HL-60/S4 (cell line): ENCODE measurements at regions not wholly inside any gene's neighbourhood (a gene's known extent, or its start where the extent isn't known, plus 50 kb on each side); places are given as distances from the start of the nearest gene placed in this dataset.

Experiments
- in situ Hi-C: fragments of 300-500 bp; cut with MboI; formaldehyde crosslinking; loops from 2 replicates; pipeline ENCODE4 v1.14.3; 2022; ENCODE audit warnings: low sequenced_read_pairs

GRCh38 chr18:73485166-73485565 is 617.4 kb upstream of the NETO1 start:
- in situ Hi-C loops, result no loop called here

DNA sequence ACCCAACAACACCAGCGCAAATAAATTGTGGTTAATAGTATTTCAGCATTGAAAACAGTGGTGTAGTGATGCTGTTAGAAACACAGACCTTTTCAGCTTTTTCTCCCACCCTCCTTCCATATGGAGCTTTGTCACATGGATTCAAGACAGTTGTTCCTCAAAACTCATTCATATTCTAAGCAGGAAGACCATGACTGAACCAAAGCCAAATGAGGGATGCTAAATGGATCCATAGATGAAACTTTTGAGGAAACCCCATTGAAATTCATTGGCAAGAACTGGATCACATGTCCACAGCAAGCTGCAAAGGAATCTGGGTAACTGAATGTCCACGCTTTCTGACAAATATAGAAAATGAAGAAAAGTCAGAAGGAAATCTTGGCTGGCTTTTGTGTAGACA is 615.1 kb upstream of the NETO1 start:
- in situ Hi-C loops, result no loop called here

DNA sequence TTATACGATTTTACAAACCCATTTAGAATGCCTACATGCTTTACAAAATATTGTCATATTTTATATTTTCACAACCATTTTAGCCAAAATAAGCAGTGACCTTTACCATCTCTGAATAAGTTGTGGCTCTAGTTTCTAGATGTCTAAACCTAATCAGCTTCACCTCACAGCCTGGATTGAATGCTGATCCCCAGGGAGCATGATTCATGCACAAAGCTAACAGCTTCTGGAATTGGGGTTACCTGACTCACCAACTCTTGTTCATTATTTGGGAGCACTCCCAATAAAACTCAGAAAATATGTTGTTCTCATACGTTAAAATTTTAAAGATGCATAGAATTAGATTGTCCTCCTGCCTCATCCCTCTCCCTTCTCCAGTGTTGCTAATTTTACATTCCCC is 611.7 kb upstream of the NETO1 start:
- in situ Hi-C loops, result no loop called here

DNA sequence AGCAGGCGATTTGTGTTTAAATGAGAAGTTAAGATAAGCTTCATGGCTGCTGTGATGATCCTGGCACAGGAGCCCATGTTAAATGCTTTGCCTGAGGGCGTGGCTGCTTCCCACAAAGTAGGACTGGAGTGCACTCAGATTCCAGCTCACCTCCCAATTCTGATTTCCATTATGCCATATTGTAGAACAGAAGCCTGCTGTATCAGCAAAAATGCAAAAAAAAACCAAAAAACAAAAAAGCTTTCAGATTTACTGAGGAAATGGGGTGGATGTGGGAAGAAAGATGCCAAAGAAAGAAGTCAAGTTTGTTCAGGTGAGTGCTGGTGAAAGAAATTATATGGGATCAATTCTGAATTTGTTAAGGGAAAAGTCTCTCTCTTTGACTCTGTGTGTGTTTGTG is 610.4 kb upstream of the NETO1 start:
- in situ Hi-C loops, result no loop called here

- in situ Hi-C loops, result no loop called here
Observed at GRCh38 chr18:73476031-73476430, 608.2 kb upstream of the NETO1 start.

DNA sequence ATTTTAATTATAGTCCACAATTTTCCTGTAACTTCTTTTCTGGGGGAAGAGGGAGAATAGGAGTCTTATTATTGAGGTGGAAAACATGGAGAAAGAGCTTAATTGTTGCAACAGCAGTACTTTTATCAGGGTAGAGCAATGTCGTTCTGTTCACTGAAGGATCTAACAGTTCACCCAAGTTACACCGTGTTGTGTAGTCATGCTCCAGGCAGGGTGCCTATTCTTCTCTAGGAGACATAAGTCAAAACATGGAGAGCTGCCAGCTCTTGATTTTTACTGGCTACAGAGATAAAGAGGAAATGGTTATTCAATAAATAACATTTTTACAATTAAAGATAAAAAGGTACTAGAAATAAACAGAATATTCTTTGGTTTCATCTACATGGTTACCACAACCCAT is 594.3 kb upstream of the NETO1 start:
- in situ Hi-C loops, result no loop called here

- in situ Hi-C loops, result no loop called here
Observed at GRCh38 chr18:73461780-73462059, 593.9 kb upstream of the NETO1 start.

- in situ Hi-C loops, result no loop called here
Observed at GRCh38 chr18:73461038-73461779, 593.4 kb upstream of the NETO1 start.

DNA sequence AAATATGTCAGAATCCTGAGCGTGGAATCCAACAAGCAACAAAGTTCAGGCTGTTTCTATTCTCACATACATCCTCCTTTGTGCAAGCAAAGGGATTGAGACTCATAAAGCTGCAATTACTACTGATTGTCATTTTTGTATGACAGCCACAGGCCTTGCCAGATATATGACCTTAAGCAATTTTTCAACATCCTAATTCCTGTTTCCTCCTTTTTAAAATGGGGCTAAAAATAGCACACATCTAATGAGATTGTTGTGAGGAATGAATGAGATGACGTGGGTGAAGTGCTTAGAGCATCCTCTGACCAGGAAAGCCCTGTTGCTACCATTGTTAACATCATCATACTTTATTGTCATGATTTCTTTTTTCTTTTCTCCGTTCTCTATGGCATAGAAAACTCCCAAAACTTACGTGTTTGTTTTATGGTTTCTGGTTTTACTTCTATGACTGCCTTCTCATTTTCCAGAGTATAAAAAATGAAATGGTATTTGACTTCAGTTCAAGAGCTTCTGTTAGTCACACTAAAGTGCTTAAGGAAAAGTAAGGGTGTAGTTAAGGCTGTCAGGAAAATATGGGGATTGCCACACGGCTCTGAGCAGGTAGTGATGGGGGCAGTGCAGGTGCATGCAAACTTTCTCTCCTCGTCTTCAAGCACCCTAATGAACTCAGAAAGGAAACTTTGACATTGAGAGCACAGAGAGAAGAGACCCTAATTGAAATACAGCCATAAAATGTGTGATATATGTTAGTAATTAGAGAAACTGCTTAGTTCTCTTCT is 590.6 kb upstream of the NETO1 start:
- in situ Hi-C loops, result no loop called here

- in situ Hi-C loops, result no loop called here
Observed at GRCh38 chr18:73456643-73457042, 588.9 kb upstream of the NETO1 start.

DNA sequence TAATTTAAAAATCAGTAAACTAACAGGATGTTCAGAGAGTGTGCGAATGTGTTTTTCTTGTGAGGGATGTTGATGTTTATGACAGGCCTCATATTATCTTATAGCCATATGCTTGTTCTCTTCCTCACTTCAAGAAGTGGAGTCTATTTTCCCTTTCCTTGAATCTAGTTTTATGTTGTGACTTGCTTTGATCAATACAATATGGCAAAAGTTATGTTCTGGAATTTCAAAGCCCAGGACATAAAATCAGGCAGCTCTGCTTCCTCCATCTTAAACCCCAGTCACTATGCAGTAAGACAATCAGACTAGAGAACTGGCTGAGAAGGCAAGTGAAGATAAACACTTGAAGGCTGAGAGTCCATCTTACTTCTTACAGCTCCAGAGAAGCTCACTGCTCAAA is 585.1 kb upstream of the NETO1 start:
- in situ Hi-C loops, result no loop called here

GRCh38 chr18:73446502-73446901 is 578.7 kb upstream of the NETO1 start:
- in situ Hi-C loops, result no loop called here

DNA sequence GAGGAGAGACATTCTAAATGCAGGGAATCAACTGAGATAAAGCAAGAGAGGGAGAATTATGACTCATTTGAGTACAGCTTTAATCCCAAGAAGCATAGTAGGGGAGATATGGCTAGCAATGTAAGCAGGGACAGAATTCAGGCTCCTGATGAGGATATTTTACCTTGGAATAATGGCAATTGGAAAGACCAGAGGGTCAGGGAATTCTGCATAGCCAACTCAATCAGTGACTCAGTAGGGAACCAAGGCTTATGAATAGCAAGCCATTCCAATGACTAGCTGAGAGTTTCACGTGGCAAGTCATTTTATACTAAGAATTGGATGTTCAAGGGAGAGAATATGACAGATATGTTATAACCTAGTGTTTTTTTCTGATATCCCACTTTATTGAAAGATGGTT is 563.8 kb upstream of the NETO1 start:
- in situ Hi-C loops, result no loop called here

- in situ Hi-C loops, result no loop called here
Observed at GRCh38 chr18:73421010-73421409, 553.2 kb upstream of the NETO1 start.

DNA sequence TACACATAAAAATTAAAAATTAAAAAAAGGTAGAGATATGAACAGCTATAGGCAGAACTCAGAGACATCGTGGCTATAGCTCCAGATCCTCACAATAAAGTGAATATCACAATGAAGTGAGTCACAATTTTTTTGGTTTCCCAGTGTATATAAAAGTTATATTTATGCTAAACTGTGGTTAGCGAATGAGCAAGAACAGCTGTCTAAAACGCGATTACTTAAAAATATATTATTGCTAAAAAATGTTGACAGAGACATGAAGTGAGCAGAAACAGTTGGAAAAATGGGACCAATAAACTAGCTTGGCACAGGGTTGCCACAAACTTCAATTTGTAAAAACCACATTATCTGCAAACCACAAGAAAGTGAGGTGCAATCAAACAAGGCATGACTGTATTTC is 551.7 kb upstream of the NETO1 start:
- in situ Hi-C loops, result no loop called here

GRCh38 chr18:73414598-73414997 is 546.8 kb upstream of the NETO1 start:
- in situ Hi-C loops, result no loop called here

GRCh38 chr18:73414069-73414468 is 546.3 kb upstream of the NETO1 start:
- in situ Hi-C loops, result no loop called here

GRCh38 chr18:73409242-73409641 is 541.5 kb upstream of the NETO1 start:
- in situ Hi-C loops, result no loop called here

DNA sequence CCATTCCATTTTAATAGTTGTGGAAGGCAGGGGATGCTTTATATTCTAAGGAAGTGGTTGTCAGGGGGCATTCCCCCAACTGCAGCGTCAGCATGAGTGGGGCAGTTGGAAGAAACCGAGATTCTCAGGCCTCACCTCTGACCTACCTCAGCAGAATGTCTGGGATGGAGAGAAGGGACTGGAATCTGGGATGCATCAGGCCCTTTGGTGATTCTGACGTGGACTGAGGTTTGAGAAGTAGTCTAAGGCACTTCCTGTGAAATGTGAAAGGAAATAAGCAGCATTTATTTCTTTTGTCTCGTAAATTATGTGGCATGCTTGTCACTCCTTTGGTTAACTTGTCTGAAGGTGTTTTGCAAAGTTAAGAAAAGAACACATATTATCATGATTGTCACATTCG is 540.7 kb upstream of the NETO1 start:
- in situ Hi-C loops, result no loop called here

DNA sequence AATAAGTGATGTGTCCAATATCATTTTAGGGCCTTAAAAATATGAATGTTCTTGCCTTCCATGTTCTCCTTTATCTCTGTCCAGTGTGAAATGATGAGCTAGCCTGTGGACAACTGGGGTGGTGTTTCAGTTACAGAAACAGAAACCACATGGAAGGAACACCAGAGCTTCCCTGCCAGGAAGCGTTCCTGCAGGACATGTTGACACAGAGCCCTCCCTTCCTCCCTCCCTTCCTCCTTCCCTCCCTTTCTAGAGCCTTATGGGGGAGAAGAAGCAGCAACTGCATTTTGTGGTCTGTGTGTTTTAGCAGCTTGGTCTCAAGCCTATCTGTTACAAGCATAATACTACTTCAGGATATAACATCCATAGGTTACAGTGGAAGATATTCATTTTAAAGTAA is 539.7 kb upstream of the NETO1 start:
- in situ Hi-C loops, result no loop called here

DNA sequence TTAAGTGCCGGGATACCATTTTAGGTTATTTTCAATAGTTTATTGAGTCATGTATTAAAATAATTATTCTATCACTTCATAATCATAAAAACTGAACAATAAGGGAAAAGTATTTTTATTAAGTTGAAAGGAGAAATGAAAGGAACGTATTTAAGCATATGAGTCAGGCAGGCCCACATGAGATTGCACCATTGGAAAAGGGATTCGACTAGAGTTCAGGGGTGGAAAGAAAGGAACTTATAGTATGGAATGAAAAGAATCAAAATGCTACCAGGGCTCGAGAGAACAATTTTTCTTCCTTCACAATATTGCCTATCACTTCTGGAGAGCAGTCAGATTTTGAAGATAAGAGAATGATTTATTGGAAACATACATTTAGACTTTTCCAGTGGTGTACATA is 516.5 kb upstream of the NETO1 start:
- in situ Hi-C loops, result no loop called here

- in situ Hi-C loops, result no loop called here
Observed at GRCh38 chr18:73381699-73382036, 513.9 kb upstream of the NETO1 start.
